Progenitor cell of endocrine pancreas (in vitro differentiated cells): ENCODE measurements at regions not wholly inside any gene's neighbourhood (a gene's known extent, or its start where the extent isn't known, plus 50 kb on each side); places are given as distances from the start of the nearest gene placed in this dataset.
A peak's percentile ranks its signal among the peaks of the same experiment; 100 is the strongest.
"Not testable (repeated sequence)": the region's sequence is repeated elsewhere in the genome, so short reads cannot be mapped to it uniquely, and the experiment has no call there.

ENCODE experiments used
- DNase-seq: peaks from one replicate; pipeline ENCODE4 v3.0.0; 2021; ENCODE audit warnings: low spot score; ENCODE audit not compliant: unreplicated experiment
- H3K27ac Mint-ChIP-seq: 2 replicates; pipeline ENCODE4 v1.8.0; 2021; ENCODE audit warnings: mild to moderate bottlenecking, moderate library complexity, mixed read lengths
- H3K27me3 Mint-ChIP-seq: 2 replicates; pipeline ENCODE4 v1.8.0; 2021; ENCODE audit warnings: mixed read lengths
- H3K36me3 Mint-ChIP-seq: 2 replicates; pipeline ENCODE4 v1.8.0; 2022; ENCODE audit warnings: mixed read lengths; ENCODE audit not compliant: insufficient read depth
- H3K4me1 Mint-ChIP-seq: 2 replicates; pipeline ENCODE4 v1.8.0; 2021; ENCODE audit warnings: low read depth, mixed read lengths
- H3K4me3 Mint-ChIP-seq: 2 replicates; pipeline ENCODE4 v1.8.0; 2021; ENCODE audit warnings: low read depth, mild to moderate bottlenecking, moderate library complexity, mixed read lengths
- H3K9me3 Mint-ChIP-seq: 2 replicates; pipeline ENCODE4 v1.8.0; 2021; ENCODE audit warnings: low read depth, mixed read lengths
- TF ChIP-seq, protein P1 (sequence below): fragments of 200-600 bp; sonication (generic); IDR thresholded peaks from one replicate; pipeline ENCODE4 v1.5.0; 2021; ENCODE audit warnings: antibody characterized with exemption, mild to moderate bottlenecking; ENCODE audit not compliant: unreplicated experiment

GRCh38 chr14:71454513-71455332, 477.5 kb upstream of the RGS6 start:
- H3K27me3 Mint-ChIP-seq = no peaks in the 10 kb centered on the region
- peak overlapping the region; percentile 42 for H3K27ac Mint-ChIP-seq
- TF ChIP-seq, protein P1, sequence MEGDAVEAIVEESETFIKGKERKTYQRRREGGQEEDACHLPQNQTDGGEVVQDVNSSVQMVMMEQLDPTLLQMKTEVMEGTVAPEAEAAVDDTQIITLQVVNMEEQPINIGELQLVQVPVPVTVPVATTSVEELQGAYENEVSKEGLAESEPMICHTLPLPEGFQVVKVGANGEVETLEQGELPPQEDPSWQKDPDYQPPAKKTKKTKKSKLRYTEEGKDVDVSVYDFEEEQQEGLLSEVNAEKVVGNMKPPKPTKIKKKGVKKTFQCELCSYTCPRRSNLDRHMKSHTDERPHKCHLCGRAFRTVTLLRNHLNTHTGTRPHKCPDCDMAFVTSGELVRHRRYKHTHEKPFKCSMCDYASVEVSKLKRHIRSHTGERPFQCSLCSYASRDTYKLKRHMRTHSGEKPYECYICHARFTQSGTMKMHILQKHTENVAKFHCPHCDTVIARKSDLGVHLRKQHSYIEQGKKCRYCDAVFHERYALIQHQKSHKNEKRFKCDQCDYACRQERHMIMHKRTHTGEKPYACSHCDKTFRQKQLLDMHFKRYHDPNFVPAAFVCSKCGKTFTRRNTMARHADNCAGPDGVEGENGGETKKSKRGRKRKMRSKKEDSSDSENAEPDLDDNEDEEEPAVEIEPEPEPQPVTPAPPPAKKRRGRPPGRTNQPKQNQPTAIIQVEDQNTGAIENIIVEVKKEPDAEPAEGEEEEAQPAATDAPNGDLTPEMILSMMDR = no peak
- no peak for DNase-seq
- H3K9me3 Mint-ChIP-seq = peaks cover 11% of the 10 kb centered on the region
- peaks cover 8% of the 10 kb centered on the region for H3K36me3 Mint-ChIP-seq
- H3K4me3 Mint-ChIP-seq = no peak overlapping the region
- H3K4me1 Mint-ChIP-seq = peaks cover 11% of the 10 kb centered on the region

DNA sequence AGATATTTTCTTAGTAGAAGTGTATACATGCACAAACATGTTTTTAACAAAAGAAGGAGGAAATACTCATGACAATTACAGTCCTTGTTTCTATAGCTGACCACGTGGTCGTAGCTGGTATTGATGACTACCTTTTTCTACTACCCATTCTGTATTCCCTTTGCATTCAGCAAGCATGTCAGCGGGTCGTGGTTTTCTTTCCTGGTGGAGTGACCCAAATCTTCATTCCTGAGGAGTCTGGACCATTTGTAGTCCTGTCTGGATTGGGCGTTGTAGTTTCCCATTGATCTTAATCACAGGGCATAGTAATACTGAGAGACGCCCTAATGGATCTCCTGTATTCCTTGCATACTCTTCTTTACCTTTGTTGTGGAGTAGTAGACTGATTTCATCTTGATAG, 472.1 kb upstream of the RGS6 start:
- Mint-ChIP-seq H3K27ac (no peak overlapping the region), H3K9me3 (peaks cover 24% of the 10 kb centered on the region), H3K4me3 (no peak overlapping the region), H3K4me1 (peaks cover 4% of the 10 kb centered on the region), H3K27me3 (no peaks in the 10 kb centered on the region), H3K36me3 (peaks cover 37% of the 10 kb centered on the region)
- TF ChIP-seq, protein P1 = no peak
- DNase-seq = no peak

DNA sequence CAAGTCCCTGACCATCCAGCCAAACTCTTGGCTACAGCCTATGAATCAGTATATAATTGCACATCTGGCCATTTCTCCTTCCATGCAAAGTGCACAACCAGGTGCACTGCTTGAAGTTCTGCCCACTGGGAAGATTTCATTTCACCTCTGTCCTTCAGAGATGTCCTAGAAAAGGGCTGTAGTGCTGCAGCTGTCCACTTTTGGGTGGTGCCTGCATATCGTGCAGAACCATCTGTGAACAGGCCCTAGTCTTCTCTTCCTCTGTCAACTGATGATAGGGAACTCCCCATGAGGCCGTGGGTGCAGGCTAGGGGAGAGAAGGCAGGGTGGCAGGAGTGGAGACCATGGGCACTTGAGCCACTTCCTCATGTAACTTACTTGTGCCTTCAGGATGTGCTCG, 470.6 kb upstream of the RGS6 start:
- not testable (repeated sequence) for H3K4me1 Mint-ChIP-seq, H3K4me3 Mint-ChIP-seq, H3K27me3 Mint-ChIP-seq, DNase-seq, H3K27ac Mint-ChIP-seq
- Mint-ChIP-seq H3K36me3 (peaks cover 40% of the 10 kb centered on the region), H3K9me3 (peaks cover 27% of the 10 kb centered on the region)

DNA sequence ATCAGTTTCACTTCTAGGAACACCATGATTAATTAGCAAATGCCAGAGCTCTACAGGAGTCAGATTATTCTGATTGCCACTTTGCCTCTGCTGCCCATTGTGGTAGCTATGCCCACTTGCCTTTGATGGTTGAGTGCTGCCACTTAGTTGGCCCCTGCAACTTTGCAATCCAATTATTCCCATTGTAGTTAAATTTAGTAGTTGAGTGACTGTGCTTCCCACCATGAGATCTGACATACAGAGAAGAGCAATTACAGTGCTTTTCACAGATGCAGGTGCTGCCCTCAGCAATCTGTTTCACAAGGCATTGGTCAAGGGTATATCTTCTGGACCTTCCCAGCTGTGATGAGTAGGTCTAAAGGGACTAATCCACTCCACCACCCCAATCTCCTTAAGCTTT, 468.4 kb upstream of the RGS6 start:
- peaks cover 9% of the 10 kb centered on the region for H3K4me1 Mint-ChIP-seq
- no peaks in the 10 kb centered on the region for H3K27me3 Mint-ChIP-seq
- DNase-seq = no peak
- TF ChIP-seq, protein P1 = no peak
- no peak overlapping the region for H3K4me3 Mint-ChIP-seq
- H3K27ac Mint-ChIP-seq = no peak overlapping the region
- peaks cover 41% of the 10 kb centered on the region for H3K36me3 Mint-ChIP-seq
- H3K9me3 Mint-ChIP-seq = peaks cover 30% of the 10 kb centered on the region

GRCh38 chr14:71464840-71465239, 467.4 kb upstream of the RGS6 start:
- H3K4me3 Mint-ChIP-seq = no peak overlapping the region
- H3K36me3 Mint-ChIP-seq = peaks cover 33% of the 10 kb centered on the region
- H3K4me1 Mint-ChIP-seq = peaks cover 9% of the 10 kb centered on the region
- H3K27ac Mint-ChIP-seq = no peak overlapping the region
- no peaks in the 10 kb centered on the region for H3K27me3 Mint-ChIP-seq
- TF ChIP-seq, protein P1 = no peak
- DNase-seq = no peak
- H3K9me3 Mint-ChIP-seq = peaks cover 25% of the 10 kb centered on the region

DNA sequence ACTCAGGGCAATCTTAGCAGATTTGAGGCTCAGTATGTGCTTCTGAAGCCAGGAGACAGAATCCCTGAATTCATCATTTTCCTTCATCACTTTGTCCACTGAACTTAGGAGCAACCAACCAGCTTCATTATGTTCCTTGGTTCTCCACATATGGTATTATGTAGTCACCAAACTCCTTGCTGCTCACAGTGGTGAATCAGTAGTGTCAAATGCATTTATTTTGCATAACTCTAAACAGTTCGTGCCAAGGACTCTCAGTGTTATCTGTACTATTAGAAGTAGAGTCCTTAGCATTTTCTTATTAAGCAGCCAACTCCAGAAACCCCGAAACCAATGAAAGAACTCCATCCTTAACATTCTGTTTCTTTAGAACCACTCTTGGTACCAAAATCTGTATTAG, 466.9 kb upstream of the RGS6 start:
- H3K9me3 Mint-ChIP-seq = peaks cover 23% of the 10 kb centered on the region
- TF ChIP-seq, protein P1 = no peak
- H3K27ac Mint-ChIP-seq = no peak overlapping the region
- DNase-seq = no peak
- H3K36me3 Mint-ChIP-seq = peaks cover 32% of the 10 kb centered on the region
- H3K4me1 Mint-ChIP-seq = peaks cover 9% of the 10 kb centered on the region
- H3K4me3 Mint-ChIP-seq = no peak overlapping the region
- no peaks in the 10 kb centered on the region for H3K27me3 Mint-ChIP-seq
